Kidney (tissue), 13 donors: ENCODE measurements at regions not wholly inside any gene's neighbourhood (a gene's known extent, or its start where the extent isn't known, plus 50 kb on each side); places are given as distances from the start of the nearest gene placed in this dataset.

Experiments
- DNase-seq, 5 donors: peaks; one replicate each; pipeline ENCODE4 v3.0.0-alpha.2; 2013 to 2020
- FAIRE-seq: peaks from 2 replicates; lab custom pipeline; 2012; peaks lifted over from hg19 to GRCh38; lab: Jason Lieb, UNC
- H3K27ac ChIP-seq, 2 donors: one replicate each; pipeline ENCODE4 v1.7.0; 2013; ENCODE audit warnings: low read depth in 2 of 2, low read length in 2 of 2, inconsistent platforms in 1 of 2
- H3K27me3 ChIP-seq: one replicate; pipeline ENCODE4 v1.7.1; 2013; ENCODE audit warnings: low read length, inconsistent platforms; ENCODE audit not compliant: control insufficient read depth, insufficient read depth
- H3K36me3 ChIP-seq, 3 donors: one replicate each; pipeline versions ENCODE4 v1.7.0 to v1.7.1; 2013; ENCODE audit warnings: low read length in 3 of 3, control low read depth in 1 of 3, inconsistent platforms in 1 of 3; ENCODE audit not compliant: insufficient read depth in 3 of 3, control insufficient read depth in 2 of 3
- H3K4me1 ChIP-seq, 3 donors: one replicate each; pipeline versions ENCODE4 v1.7.0 to v1.7.1; 2013; ENCODE audit warnings: low read length in 3 of 3, inconsistent platforms in 1 of 3, low read depth in 1 of 3; ENCODE audit not compliant: control insufficient read depth in 2 of 3, insufficient read depth in 2 of 3
- H3K4me3 ChIP-seq, 3 donors: one replicate each; pipeline versions ENCODE4 v1.7.0 to v1.8.1; 2013; ENCODE audit warnings: low read length in 3 of 3, control low read depth in 1 of 3, inconsistent platforms in 1 of 3
- H3K9ac ChIP-seq, 3 donors: one replicate each; pipeline versions ENCODE4 v1.7.0 to v1.7.1; 2013; ENCODE audit warnings: low read length in 3 of 3, control low read depth in 1 of 3, inconsistent platforms in 1 of 3
- H3K9me3 ChIP-seq, 3 donors: one replicate each; pipeline versions ENCODE4 v1.7.0 to v1.7.1; 2013; ENCODE audit warnings: low read length in 3 of 3, control low read depth in 1 of 3, inconsistent platforms in 1 of 3; ENCODE audit not compliant: control insufficient read depth in 2 of 3, insufficient read depth in 1 of 3
- CTCF ChIP-seq: IDR thresholded peaks from 3 replicates; pipeline ENCODE4 v1.5.1; 2012; ENCODE audit warnings: mild to moderate bottlenecking, moderate library complexity, borderline replicate concordance; ENCODE audit not compliant: insufficient read depth; ENCODE audit errors: extremely low read depth
- intact Hi-C: fragments of 100-400 bp; cut with DNase I; formaldehyde crosslinking; loops from one replicate; pipeline ENCODE4 v1.11.1; 2022
- donor health status: control.
- donor health status: control.
- donor health status: control.
- donor health status: control.
- donor health status: control.
- donor health status: DM: yes; HTN: yes; CAD: no.
- donor health status: Normal renal cell carcinoma (clear cell type).

- Histone ChIP-seq H3K9me3 (peaks cover 0 to 5% (median 0%) of the 10 kb centered on the region in 3 donors), H3K27ac (no peak overlapping the region), H3K27me3 (no peaks in the 10 kb centered on the region), H3K9ac (no peak overlapping the region), H3K4me1 (no peaks in the 10 kb centered on the region), H3K4me3 (no peak overlapping the region), H3K36me3 (no peaks in the 10 kb centered on the region)
- DNase-seq (peak in 1 of 5 donors; percentile 6), FAIRE-seq (no peak)
- TF ChIP-seq CTCF, result no peak
- intact Hi-C loops, result no loop called here
Measured at GRCh38 chr10:128186959-128187787, 61.0 kb upstream of the MKI67 start.

GRCh38 chr10:128187788-128188185 is 61.6 kb upstream of the MKI67 start:
- peaks cover 0 to 1% (median 0%) of the 10 kb centered on the region in 3 donors for H3K9me3 ChIP-seq
- FAIRE-seq (no peak), DNase-seq (no peak)
- TF ChIP-seq CTCF, result no peak
- no peaks in the 10 kb centered on the region for H3K27me3 ChIP-seq
- H3K9ac ChIP-seq, result no peak overlapping the region
- no peak overlapping the region for H3K4me3 ChIP-seq
- no peaks in the 10 kb centered on the region for H3K36me3 ChIP-seq
- no peaks in the 10 kb centered on the region for H3K4me1 ChIP-seq
- H3K27ac ChIP-seq, result no peak overlapping the region
- intact Hi-C loops, result no loop called here

DNA sequence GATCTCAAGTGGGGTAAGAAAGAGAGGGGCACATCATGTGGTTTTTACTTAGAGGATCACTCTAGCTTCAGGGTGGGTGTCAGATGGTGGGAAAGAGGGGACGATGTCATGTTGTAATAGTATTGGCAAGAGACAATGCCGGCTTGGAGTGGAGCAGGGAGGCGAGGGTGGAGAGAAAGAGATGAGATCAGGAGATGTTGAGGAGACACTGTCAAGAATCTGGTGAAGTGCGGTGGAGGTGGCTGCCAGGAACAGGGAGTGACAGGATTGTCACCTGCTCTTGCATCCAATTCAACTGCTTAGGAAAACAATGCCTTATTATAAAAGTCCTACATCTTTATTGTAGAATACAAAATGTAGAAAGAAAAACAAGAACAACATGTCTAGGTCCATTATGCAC is 63.0 kb upstream of the MKI67 start:
- intact Hi-C loops, result no loop called here
- FAIRE-seq (no peak), DNase-seq (no peak)
- no peaks in the 10 kb centered on the region for H3K4me1 ChIP-seq
- H3K9ac ChIP-seq, result no peak overlapping the region
- no peaks in the 10 kb centered on the region for H3K9me3 ChIP-seq
- no peak overlapping the region for H3K4me3 ChIP-seq
- no peaks in the 10 kb centered on the region for H3K36me3 ChIP-seq
- H3K27me3 ChIP-seq, result no peaks in the 10 kb centered on the region
- no peak for TF ChIP-seq CTCF
- no peak overlapping the region for H3K27ac ChIP-seq
